SH-SY5Y (cell line): ENCODE measurements at regions not wholly inside any gene's neighbourhood (a gene's known extent, or its start where the extent isn't known, plus 50 kb on each side); places are given as distances from the start of the nearest gene placed in this dataset.

Experiments used
- GATA2 ChIP-seq: IDR thresholded peaks from 2 replicates; pipeline ENCODE4 v1.6.1; 2011; ENCODE audit warnings: mild to moderate bottlenecking, low read depth, low read length
- GATA3 ChIP-seq: IDR thresholded peaks from 2 replicates; pipeline ENCODE4 v1.6.1; 2011; ENCODE audit warnings: low read depth, mild to moderate bottlenecking, low read length, moderate library complexity

DNA sequence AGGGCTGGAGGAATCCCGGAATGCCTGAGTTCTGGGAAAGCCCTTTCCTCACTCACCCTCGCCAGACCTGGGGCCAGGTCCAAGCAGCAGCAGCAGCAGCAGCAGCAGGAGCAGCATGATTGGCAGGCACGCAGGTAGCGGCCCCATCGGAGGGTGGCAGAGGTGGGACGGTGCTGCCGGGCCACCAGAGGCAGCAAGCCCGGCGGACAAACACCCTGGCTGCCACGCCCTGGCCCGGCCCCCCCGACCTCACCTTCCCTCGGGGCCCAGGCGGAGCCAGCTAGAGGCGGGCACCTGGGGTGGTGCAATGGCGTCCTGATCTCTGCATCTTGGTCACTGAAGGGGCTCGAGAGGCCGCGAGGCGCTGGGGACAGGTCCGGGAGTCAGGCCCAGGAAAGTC, 122.4 kb downstream of the LAT start:
- TF ChIP-seq GATA2: no peak
- TF ChIP-seq GATA3: no peak
